ENCODE measurements at regions not wholly inside any gene's neighbourhood (a gene's known extent, or its start where the extent isn't known, plus 50 kb on each side); places are given as distances from the start of the nearest gene placed in this dataset.

DNA sequence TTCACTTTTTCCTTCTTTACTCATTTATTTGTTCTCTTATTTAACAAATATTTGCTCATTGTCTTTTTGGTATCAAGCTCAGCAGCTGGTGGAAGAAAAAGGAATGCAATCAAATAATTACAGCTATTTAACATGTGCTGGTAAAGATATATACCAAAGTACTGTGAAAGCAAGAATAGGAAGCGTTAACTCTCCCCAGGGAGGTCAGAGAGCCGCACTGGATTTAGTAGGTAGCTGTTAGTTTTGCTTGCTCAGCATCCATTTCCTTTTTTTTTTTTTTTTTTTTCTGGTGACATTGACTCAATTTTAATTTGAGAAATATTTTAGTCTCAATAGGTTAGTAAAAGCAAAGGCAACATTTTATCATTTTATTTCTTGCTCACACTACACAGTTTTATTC lies 308.5 kb upstream of the MDFIC2 start:
- TF ChIP-seq, protein P1, sequence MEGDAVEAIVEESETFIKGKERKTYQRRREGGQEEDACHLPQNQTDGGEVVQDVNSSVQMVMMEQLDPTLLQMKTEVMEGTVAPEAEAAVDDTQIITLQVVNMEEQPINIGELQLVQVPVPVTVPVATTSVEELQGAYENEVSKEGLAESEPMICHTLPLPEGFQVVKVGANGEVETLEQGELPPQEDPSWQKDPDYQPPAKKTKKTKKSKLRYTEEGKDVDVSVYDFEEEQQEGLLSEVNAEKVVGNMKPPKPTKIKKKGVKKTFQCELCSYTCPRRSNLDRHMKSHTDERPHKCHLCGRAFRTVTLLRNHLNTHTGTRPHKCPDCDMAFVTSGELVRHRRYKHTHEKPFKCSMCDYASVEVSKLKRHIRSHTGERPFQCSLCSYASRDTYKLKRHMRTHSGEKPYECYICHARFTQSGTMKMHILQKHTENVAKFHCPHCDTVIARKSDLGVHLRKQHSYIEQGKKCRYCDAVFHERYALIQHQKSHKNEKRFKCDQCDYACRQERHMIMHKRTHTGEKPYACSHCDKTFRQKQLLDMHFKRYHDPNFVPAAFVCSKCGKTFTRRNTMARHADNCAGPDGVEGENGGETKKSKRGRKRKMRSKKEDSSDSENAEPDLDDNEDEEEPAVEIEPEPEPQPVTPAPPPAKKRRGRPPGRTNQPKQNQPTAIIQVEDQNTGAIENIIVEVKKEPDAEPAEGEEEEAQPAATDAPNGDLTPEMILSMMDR (IDR thresholded peaks at IDR 0.05; ENCODE audit: insufficient read depth, low read length, poor library complexity, severe bottlenecking) = no peak
- no peak for TF ChIP-seq EZH2phosphoT487 (conservative IDR thresholded peaks at IDR 0.05; ENCODE audit: low read length)

Measured in SU-DHL-6 (cell line).